Choroid plexus epithelial cell (primary cell): ENCODE measurements at regions not wholly inside any gene's neighbourhood (a gene's known extent, or its start where the extent isn't known, plus 50 kb on each side); places are given as distances from the start of the nearest gene placed in this dataset.
"Not testable (repeated sequence)": the region's sequence is repeated elsewhere in the genome, so short reads cannot be mapped to it uniquely, and the experiment has no call there.

ENCODE experiments used
- DNase-seq: peaks from one replicate; pipeline ENCODE4 v3.0.0-alpha.2; 2010; ENCODE audit warnings: low read depth
- H3K4me3 ChIP-seq: 2 replicates; pipeline ENCODE4 v1.5.1; 2011; ENCODE audit warnings: low read depth, mild to moderate bottlenecking, control low read depth, low read length, moderate library complexity

DNA sequence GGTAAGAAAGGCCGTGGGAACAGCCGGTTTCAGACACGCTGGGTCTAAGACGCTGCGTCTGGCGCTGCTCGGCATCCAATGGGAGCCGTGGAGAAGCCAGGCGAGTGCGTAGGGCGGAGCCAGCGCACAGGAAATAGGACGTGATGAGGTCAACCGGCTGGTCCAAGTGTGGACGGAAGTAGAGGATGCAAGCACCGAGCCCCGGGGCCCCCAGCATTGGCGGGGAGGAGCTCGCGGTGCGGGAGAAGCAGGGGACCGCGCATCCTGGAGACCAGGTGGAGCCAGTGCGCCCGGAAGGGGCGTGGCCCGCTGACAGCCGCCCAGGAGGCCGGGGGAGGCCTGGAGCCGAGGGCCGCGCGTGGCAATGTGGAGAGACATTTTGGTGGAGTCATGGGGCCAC is 3976.1 kb upstream of the TPTE start:
- DNase-seq, H3K4me3 ChIP-seq: not testable (repeated sequence)

- not testable (repeated sequence) for DNase-seq, H3K4me3 ChIP-seq
Observed at GRCh38 chr21:6551045-6551444, 3970.3 kb upstream of the TPTE start.

- not testable (repeated sequence) for DNase-seq, H3K4me3 ChIP-seq
Observed at GRCh38 chr21:6553505-6554376, 3967.6 kb upstream of the TPTE start.

GRCh38 chr21:6554377-6554864 is 3967.0 kb upstream of the TPTE start:
- not testable (repeated sequence) for DNase-seq, H3K4me3 ChIP-seq

GRCh38 chr21:6556516-6556915 is 3964.9 kb upstream of the TPTE start:
- H3K4me3 ChIP-seq, DNase-seq: not testable (repeated sequence)

GRCh38 chr21:6557415-6557814 is 3964.0 kb upstream of the TPTE start:
- H3K4me3 ChIP-seq, DNase-seq: not testable (repeated sequence)

- DNase-seq, H3K4me3 ChIP-seq: not testable (repeated sequence)
Observed at GRCh38 chr21:6561168-6561567, 3960.2 kb upstream of the TPTE start.

- DNase-seq, H3K4me3 ChIP-seq: not testable (repeated sequence)
Observed at GRCh38 chr21:6561578-6561977, 3959.8 kb upstream of the TPTE start.

- DNase-seq, result not testable (repeated sequence)
Observed at GRCh38 chr21:6564543-6565166, 3956.7 kb upstream of the TPTE start.

DNA sequence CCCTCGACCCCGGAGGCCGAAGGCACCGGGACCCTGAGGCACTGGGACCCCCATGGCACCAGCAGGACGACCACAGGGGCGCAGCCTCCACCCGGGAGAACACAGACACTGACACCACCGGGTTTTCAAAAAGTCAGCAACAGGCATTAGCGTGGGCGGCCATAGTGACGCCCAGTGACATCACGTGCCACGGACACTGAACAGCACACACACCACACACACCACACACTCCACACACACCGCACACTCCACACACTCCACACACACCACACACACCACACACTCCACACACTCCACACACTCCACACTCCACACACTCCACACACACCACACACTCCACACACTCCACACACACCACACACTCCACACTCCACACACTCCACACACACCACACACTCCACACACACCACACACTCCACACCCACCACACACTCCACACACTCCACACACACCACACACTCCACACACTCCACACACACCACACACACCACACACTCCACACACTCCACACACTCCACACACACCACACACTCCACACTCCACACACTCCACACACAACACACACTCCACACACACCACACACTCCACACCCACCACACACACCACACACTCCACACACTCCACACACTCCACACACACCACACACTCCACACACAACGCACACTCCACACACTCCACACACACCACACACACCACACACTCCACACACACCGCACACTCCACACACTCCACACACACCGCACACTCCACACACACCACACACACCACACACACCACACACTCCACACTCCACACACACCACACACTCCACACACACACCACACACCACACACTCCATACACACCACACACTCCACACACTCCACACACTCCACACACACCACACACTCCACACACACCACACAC is 3955.9 kb upstream of the TPTE start:
- not testable (repeated sequence) for H3K4me3 ChIP-seq

More at GRCh38 chr21:6564543-6565166, 3956.7 kb upstream of the TPTE start:
- H3K4me3 ChIP-seq, result not testable (repeated sequence)

GRCh38 chr21:6567542-6567941 is 3953.8 kb upstream of the TPTE start:
- H3K4me3 ChIP-seq, DNase-seq: not testable (repeated sequence)

More for the DNA sequence above, 3955.9 kb upstream of the TPTE start:
- DNase-seq, result not testable (repeated sequence)

DNA sequence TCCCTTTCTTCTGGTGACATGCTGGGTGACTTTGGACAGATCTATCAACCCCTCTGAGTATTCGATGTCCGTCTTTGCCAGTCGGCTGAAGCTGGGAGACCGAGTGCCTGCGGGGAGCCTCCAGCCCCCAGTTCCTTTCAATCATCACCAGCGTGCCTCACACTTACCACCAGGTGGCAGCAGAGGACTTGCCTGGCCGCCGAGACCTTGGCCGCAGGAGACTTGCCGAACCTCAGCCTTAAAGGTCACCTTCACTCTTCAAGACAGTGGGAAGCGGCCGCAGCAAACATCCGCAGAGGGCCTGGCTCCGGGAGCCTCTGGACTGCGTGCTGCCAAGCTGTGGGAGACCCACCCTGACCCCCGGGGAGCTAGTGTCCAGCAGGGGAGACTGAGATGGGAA is 3952.2 kb upstream of the TPTE start:
- DNase-seq, H3K4me3 ChIP-seq: not testable (repeated sequence)

DNA sequence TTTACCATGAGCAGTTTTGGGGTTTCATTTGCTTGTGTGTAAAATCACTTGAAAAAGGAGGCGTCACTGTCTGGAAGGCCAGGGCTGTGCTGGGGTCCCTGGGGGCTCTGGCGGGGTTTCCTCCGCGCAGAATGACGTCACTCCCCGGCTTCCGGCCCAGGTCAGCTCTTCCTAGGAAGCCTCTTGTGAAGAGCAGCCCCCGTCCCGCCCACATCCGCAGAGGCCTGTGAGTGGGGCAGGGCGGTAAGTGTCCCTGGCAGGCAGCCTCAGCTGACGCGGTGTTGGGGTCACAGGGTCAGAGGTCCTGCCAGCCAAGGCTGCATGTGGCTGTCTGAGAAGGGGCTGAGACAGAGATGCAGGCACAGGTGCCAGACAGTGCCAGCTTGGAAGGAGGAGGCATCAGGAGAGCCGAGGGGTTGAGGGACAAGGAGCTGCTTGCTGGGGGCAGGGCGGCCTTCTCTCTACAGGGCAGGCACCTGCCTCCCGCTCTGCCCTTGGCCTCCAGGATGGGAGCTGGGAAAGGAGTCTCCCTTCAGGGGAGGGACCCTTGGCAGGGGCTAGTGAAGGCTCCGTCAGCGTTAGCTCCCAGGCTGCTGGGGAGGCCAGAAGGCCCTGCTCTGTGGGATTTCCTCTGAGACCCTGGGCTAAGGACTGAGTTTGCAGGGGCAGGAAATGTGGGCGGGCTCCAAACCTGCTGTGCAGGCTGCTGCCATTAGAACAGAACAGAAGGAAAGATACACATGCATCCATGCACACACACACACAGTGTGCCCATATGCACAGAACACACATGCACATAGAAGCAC is 3951.6 kb upstream of the TPTE start:
- DNase-seq, H3K4me3 ChIP-seq: not testable (repeated sequence)

DNA sequence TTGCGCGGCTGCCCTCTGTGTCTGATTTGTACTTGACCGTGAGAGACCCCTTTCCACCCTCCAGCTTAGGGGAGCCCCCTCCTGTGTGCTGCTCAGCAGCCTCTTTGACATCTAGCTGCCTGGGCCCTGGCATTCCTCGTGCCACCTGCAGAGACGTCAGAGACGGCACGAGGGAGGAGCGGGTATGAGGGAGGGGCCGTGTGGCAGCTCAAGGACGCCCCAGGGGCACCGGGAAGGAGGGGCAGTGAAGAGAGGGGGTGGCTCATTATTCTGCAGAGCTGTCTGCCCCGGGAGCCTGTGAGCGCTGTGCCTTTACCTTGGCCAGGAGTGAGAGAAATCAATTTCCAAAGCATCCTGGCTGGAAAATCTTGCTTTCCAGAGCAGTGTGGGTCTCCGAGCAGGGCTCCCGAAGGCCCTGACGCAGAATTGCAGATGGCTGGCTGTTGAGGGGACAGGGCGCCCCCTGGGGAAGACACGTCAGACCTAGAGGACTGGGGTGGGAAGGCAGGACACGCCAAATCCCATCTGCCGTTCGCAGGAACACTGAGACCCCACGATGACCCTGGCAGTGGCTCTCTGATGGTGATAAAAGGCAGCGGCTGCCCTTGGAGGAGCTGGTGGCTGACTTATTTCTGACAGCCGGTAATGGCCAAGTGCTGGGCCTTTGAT is 3950.5 kb upstream of the TPTE start:
- not testable (repeated sequence) for DNase-seq, H3K4me3 ChIP-seq

DNA sequence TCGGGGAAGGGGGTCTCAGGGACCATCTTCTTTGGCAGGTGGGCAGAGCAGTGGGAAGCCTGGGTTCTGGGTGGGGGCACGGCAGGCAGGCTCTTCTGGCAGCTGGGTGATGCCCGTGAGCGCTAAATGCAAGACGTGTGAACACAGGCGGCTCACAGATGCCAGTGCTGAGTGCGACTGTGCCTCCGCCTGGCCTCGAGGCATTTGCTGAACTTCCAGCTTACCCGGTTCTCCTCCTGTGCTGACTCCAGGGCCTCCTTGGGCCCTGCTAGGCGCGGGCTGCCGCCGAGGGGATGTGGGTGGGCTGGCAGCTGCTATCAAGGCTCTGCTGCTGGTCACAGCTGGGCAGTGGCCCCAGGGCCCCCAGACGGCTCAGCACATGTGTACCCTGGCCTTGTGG is 3947.8 kb upstream of the TPTE start:
- H3K4me3 ChIP-seq, DNase-seq: not testable (repeated sequence)

- DNase-seq, H3K4me3 ChIP-seq: not testable (repeated sequence)
Observed at GRCh38 chr21:6579801-6580200, 3941.6 kb upstream of the TPTE start.
